Glutamatergic neuron (in vitro differentiated cells): ENCODE measurements at regions not wholly inside any gene's neighbourhood (a gene's known extent, or its start where the extent isn't known, plus 50 kb on each side); places are given as distances from the start of the nearest gene placed in this dataset.

Experiments used
- DNase-seq: peaks from one replicate; pipeline ENCODE4 v3.0.0; 2022
- H3K27ac Mint-ChIP-seq: one replicate; pipeline ENCODE4 v1.8.0; 2020; ENCODE audit warnings: mild to moderate bottlenecking, mixed read lengths, inconsistent platforms; ENCODE audit not compliant: unreplicated experiment
- H3K27me3 Mint-ChIP-seq: one replicate; pipeline ENCODE4 v1.8.0; 2020; ENCODE audit warnings: mild to moderate bottlenecking, moderate library complexity, mixed read lengths, inconsistent platforms; ENCODE audit not compliant: unreplicated experiment
- H3K36me3 Mint-ChIP-seq: one replicate; pipeline ENCODE4 v1.8.0; 2020; ENCODE audit warnings: mild to moderate bottlenecking, mixed read lengths, inconsistent platforms; ENCODE audit not compliant: unreplicated experiment
- H3K4me1 Mint-ChIP-seq: one replicate; pipeline ENCODE4 v1.8.0; 2020; ENCODE audit warnings: mild to moderate bottlenecking, low read depth, mixed read lengths, inconsistent platforms; ENCODE audit not compliant: unreplicated experiment
- H3K4me3 Mint-ChIP-seq: one replicate; pipeline ENCODE4 v1.8.0; 2020; ENCODE audit warnings: mild to moderate bottlenecking, mixed read lengths, inconsistent platforms; ENCODE audit not compliant: unreplicated experiment
- H3K9me3 Mint-ChIP-seq: one replicate; pipeline ENCODE4 v1.8.0; 2020; ENCODE audit warnings: mild to moderate bottlenecking, moderate library complexity, mixed read lengths, inconsistent platforms; ENCODE audit not compliant: unreplicated experiment
- TF ChIP-seq, protein P1 (sequence below): fragments of 200-600 bp; sonication (generic); IDR thresholded peaks from one replicate; pipeline ENCODE4 v1.5.0; 2021; ENCODE audit not compliant: partially characterized antibody, unreplicated experiment

DNA sequence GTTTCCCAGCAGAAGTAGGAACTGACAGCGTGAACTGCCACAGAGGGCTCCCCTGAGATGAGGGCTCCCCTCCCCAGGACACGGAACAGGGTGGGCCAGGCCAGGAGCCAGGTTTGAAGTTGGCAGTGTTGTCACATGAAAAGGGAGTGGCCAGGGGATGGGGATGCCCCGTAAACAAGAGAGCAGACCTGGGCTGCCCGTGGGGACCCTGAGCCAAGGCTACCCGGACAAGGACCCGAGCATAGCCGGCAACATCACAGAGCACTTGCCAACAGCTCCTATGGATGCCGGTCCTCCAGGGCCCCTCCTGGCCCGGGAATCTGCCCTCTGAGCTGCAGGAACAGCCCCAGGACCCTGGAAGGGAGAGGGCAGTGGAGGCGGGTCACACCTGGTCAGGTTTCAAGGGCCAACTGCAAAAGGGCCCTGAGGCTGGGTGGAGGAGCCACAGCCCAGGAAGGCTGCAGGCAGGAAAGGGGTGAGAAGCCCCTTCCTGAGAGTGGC is 102.1 kb downstream of the CPZ start:
- Mint-ChIP-seq H3K9me3 (peaks cover 6% of the 10 kb centered on the region), H3K27me3 (peaks cover 12% of the 10 kb centered on the region), H3K36me3 (peaks cover 5% of the 10 kb centered on the region), H3K27ac (no peak overlapping the region), H3K4me3 (no peak overlapping the region), H3K4me1 (no peaks in the 10 kb centered on the region)
- DNase-seq = no peak
- TF ChIP-seq, protein P1, sequence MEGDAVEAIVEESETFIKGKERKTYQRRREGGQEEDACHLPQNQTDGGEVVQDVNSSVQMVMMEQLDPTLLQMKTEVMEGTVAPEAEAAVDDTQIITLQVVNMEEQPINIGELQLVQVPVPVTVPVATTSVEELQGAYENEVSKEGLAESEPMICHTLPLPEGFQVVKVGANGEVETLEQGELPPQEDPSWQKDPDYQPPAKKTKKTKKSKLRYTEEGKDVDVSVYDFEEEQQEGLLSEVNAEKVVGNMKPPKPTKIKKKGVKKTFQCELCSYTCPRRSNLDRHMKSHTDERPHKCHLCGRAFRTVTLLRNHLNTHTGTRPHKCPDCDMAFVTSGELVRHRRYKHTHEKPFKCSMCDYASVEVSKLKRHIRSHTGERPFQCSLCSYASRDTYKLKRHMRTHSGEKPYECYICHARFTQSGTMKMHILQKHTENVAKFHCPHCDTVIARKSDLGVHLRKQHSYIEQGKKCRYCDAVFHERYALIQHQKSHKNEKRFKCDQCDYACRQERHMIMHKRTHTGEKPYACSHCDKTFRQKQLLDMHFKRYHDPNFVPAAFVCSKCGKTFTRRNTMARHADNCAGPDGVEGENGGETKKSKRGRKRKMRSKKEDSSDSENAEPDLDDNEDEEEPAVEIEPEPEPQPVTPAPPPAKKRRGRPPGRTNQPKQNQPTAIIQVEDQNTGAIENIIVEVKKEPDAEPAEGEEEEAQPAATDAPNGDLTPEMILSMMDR = no peak

DNA sequence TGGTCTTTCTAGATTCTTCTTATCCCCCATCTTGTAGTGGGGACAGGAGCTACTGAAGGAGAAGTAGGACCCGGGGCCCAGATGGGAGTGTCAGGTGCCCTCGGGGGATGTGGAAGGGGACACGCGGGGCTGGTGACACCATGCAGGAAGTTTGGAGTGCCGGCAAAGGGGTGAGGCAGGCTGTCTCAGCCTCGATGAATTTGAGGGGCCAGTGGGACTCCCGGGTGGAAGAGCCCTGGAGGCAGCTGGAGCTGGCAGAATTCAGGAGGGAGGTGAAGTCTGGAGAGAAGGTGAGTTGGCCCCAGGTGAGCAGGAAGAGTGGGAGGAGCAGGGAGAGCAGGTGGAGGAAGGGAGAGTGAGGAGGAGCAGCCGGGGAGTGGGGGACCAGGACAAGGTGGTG is 101.7 kb downstream of the CPZ start:
- no peaks in the 10 kb centered on the region for H3K4me1 Mint-ChIP-seq
- H3K4me3 Mint-ChIP-seq = no peak overlapping the region
- H3K27ac Mint-ChIP-seq = no peak overlapping the region
- DNase-seq = no peak
- TF ChIP-seq, protein P1 = no peak
- peaks cover 5% of the 10 kb centered on the region for H3K36me3 Mint-ChIP-seq
- H3K27me3 Mint-ChIP-seq = peaks cover 12% of the 10 kb centered on the region
- peaks cover 6% of the 10 kb centered on the region for H3K9me3 Mint-ChIP-seq

DNA sequence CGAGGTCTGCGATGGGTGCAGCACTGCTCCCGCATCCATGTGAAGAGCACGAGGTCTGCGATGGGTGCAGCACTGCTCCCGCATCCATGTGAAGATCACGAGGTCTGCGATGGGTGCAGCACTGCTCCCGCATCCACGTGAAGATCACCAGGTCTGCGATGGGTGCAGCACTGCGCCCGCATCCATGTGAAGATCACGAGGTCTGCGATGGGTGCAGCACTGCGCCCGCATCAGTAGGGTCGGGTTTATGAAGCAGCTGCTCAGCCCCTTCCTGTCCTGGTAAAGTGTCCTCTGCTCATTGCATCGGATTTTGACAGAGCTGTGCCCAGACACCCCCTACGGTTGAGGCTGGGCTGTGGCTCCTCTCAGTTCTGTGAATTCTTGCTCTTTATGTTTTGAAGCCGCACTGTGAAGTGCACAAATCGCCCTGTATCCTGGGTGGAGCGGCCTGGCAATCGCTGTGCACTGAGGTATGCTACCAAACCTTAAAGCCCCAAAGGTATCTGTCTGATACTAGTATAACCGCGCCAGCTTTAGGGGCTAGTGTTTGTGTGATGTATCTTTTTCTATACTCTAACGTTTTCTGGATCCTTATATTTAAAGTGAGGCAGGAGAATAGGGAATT is 98.7 kb downstream of the CPZ start:
- DNase-seq = no peak

DNA sequence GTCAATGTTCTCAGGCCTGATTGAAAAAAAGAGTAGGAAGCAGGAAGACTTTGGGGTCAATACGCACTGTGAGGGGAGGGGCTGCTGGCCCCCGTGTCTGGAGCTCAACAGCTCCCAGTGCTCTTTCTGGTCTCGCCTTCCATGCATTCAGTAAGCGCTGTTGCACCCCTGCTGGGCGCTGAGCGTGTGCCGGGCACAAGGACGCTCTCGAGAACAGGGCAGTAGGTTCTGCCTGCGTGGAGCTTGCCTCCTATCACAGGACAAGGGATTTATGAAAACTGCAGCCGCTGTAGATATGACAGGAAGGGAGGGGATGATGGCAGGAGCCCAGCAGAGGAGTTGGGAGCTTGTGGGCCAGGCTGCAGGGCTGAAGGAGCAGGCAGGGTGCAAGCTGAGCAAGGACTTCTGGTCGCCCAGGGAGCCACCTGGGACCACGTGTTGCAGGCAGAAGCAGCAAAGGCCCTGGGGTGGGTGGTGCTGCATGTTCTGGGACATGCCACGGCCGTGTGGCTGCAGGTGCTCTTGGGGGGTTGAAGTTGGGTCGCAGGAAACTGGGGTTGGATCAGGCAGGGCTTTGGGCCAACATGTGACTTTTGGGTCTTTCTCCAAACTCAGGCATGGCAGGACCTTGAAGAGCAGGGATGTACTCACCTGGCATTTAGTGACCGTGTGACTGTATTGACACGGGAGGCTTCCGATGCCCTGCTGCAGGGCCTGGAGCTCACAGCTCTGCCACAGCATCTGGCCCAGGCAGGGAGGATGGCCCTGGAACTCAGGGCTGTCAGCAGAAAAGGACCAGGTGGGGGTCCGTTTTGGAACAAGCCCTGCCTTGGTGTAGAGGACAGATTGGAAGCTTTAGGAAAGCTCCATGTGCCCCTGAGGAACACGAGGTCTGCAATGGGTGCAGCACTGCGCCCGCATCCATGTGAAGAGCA is 97.9 kb downstream of the CPZ start:
- Mint-ChIP-seq H3K27me3 (peaks cover 15% of the 10 kb centered on the region), H3K9me3 (peaks cover 8% of the 10 kb centered on the region), H3K4me1 (no peaks in the 10 kb centered on the region), H3K27ac (no peak overlapping the region), H3K4me3 (no peak overlapping the region), H3K36me3 (no peaks in the 10 kb centered on the region)
- TF ChIP-seq, protein P1 = no peak
- DNase-seq = no peak

More for the DNA sequence above, 98.7 kb downstream of the CPZ start:
- Mint-ChIP-seq H3K36me3 (no peaks in the 10 kb centered on the region), H3K27ac (no peak overlapping the region), H3K9me3 (peaks cover 8% of the 10 kb centered on the region), H3K27me3 (peaks cover 15% of the 10 kb centered on the region), H3K4me3 (no peak overlapping the region), H3K4me1 (no peaks in the 10 kb centered on the region)
- TF ChIP-seq, protein P1 = no peak

DNA sequence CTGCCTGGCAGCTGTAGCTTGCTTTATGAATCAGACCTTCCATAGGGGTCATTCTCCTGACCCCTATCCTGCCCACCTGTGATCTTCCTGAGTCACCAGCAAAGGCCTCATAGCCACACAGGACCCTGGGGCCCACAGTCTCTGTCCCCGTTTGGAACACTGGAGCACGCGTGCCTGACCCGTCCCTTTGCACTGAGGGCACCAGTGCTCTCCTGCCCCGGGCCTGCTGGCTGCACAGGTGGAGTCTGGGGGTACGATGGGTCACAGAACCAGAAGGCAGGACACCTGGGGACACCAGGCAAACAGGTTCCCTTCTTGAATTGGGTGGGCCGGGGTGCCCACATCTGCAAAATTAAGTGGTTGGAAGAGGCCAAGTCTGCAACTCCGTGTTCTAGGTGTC is 97.2 kb downstream of the CPZ start:
- H3K27me3 Mint-ChIP-seq = peaks cover 15% of the 10 kb centered on the region
- peaks cover 8% of the 10 kb centered on the region for H3K9me3 Mint-ChIP-seq
- H3K36me3 Mint-ChIP-seq = no peaks in the 10 kb centered on the region
- DNase-seq = no peak
- no peak overlapping the region for H3K27ac Mint-ChIP-seq
- H3K4me3 Mint-ChIP-seq = no peak overlapping the region
- H3K4me1 Mint-ChIP-seq = no peaks in the 10 kb centered on the region
- TF ChIP-seq, protein P1 = no peak
